ENCODE measurements at regions not wholly inside any gene's neighbourhood (a gene's known extent, or its start where the extent isn't known, plus 50 kb on each side); places are given as distances from the start of the nearest gene placed in this dataset.

DNA sequence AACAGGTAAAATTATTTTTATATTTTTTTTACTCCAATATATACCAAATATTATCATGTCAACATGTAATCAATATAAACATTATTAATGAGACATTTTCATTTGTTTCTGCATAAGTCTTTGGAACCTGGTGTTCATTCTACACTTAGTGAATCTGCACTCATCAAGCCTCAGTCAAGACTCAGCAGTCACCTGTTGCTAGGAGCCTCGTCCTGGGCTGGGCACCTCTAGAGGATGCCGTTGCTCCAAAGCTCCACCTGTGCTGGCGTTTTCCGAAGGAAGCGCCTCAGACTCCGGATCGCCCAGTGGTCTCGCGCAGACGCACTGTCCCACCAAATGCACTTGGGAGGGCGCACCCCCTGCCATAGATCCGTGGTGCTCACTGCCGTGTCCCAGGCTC is 604.7 kb upstream of the MKI67 start:
- DNase-seq, result no peak

DNA sequence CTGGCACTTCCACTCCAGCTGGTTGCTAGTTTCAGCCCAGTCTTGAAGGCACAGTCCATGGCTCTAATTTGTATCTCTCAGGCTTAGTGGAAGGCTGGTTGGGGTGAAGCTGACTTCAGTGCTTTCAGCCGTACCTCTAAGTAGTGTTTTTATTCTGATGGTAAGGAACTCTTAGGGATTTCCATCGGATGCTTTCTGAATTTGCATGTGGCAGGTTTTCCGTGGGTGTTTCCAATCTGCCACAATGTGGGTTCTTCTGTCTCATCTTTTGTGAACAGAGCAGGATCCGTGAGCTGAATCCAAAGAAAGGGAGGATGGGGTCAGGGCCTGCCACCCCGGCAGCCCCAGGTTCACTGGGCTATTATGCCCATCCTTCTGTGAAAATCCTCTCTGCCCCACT is 607.9 kb upstream of the MKI67 start:
- DNase-seq, result no peak

DNA sequence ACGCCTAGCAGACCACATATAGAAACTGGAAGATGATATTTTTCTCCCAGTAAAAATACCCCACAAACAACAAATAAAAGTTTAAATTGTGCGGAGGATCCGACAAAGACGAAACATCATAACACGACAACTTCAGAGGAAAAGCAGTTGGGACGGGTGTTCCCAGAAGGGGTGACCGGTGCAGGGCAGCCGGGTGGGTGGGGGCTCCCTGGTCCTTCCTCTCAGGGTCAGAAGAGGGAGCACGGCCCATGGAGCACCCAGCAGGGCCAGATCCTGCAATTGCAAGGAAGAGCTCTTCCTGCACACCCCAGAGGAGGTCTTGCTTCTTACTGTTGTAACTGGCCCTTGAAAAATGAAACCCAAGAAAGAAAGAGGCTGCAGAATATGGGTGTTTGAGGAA is 608.5 kb upstream of the MKI67 start:
- no peak for DNase-seq

DNA sequence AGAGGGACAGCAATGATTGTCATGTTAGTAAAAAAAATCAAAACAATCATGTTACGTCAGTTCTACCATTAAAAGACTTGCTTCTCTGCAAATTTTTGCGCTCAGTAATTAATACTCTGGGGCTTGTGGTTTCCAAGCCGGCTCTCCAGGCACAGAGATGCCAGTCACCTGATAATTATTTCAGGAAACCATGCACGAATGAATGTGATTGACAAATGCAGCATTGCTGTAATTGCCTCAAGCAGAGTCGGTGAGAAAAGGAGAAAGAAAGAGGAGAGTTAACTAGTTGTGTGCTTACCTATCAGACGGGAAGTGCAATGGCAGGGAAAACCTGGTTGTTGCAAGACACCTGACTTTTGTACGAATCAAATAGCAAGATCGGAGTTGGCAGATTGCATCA is 609.8 kb upstream of the MKI67 start:
- DNase-seq, result no peak

DNA sequence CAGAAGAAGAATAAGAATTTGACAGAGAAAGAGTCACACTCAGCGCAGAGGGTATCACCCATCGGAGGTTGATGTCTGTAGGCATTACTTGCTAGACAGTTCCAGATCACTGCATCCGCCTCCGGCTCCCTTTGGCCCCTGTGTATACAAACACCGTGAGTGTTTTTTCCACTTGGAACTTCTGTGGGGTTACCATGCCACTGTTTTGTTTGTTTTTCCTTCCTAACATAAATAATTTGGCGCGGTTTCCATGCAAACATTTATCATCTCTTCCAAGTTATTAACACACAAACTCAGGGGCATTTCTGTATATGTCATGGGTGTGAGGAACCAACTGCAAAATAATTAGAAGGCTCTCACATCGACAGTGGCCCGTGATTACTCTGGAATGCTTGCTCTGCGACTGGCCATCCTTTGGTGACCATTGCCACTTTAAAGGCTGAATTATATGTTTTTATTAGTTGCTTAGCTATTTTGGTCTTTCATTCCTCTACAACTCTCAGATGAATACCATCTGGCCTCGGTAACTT is 612.2 kb upstream of the MKI67 start:
- DNase-seq, result no peak

DNA sequence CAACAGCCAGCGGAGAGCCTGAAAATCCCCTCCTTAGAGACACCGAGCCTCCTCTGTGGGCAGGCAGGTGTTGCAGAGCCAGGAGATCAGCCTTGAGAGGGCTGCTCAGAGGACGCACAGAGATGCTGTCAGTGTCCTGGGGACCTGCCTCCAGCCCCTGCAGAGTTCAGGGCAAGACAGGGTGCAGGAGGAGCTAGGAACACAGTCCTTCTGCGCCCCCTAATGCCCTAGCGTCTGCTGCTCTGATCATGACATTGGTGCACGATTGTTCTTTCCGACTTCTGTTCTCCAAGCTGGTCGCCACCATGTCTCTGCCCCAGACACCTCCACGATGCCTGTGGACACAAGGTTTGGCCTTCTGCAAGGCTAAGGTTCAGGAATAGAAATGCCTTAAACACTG is 613.7 kb upstream of the MKI67 start:
- DNase-seq, result no peak

DNA sequence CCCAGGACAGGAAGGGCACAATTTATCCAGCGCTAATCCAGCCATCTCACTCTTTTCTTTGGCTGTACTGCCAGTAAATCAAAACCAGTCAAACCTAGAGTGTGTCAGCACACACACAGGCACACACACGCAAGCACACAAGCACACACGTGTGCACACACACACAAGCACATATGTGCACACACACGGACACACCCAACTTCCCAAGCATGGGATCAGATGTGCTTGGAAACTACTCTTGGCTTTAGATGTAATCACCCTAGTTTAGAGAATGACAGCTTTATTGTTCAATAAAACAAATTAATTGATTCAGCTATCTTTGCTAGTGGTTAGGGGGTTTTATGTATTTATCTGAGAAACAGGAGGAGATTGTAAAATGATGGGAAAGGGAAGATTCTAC is 615.0 kb upstream of the MKI67 start:
- no peak for DNase-seq

DNA sequence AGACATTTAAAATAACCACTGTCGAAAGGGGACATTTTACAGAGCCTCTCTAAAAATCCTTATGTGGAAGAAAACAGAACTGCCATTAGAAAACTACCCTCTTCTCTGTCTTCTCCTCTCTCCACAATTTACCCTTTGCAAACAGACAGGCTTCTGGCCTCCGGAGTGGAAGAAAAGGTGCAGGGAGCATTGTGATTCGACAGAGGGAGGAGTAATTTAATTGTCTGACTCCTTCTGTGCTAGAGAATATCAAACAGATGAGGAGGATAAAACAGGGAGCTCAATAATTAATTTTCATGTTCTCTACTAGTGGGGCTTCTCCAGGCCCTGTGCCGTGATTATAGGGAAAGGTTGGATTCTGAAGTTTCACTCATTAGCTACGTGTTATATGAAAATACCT is 615.5 kb upstream of the MKI67 start:
- no peak for DNase-seq

DNA sequence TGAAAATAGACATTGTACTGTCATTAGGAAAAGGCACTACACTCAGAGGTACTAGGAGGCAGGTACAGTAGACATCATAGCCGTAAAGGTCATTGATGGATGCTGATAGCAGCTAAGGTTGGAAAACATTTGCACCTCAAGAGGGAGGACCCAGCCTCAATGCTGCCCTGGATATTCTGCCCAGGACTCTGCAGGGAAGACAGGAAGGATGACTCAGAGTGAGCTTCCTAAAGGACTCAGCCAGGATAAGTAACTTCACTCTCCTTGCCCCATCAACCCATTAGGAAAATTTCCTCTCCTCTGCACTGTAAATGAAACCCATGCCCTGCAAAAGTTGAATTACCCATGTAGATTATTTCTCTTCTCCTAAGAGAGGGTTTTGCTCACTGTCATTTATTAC is 617.9 kb upstream of the MKI67 start:
- DNase-seq, result no peak

DNA sequence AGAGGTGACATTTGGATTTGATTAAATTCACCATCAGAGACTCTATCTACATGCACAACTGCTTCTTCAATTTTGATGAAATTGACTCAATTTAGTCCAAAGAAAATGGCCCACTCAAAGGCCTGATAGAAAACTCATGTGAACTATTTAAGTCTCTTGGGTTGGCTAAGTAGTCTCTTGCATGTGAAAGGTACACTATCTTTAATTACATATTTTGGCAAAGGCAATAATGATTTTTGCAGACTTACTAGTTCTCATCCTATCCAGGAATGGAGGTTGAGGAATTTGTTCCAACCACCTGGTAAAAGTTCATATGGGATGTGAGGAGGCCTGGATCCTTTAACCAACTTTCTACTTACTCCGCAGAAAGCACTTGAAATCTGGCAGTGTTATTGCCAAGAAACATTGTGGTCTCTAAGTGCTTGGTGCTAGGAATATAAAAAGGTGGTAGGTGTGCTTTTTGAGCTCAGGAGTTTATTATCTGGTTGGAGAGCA is 618.6 kb upstream of the MKI67 start:
- no peak for DNase-seq

DNA sequence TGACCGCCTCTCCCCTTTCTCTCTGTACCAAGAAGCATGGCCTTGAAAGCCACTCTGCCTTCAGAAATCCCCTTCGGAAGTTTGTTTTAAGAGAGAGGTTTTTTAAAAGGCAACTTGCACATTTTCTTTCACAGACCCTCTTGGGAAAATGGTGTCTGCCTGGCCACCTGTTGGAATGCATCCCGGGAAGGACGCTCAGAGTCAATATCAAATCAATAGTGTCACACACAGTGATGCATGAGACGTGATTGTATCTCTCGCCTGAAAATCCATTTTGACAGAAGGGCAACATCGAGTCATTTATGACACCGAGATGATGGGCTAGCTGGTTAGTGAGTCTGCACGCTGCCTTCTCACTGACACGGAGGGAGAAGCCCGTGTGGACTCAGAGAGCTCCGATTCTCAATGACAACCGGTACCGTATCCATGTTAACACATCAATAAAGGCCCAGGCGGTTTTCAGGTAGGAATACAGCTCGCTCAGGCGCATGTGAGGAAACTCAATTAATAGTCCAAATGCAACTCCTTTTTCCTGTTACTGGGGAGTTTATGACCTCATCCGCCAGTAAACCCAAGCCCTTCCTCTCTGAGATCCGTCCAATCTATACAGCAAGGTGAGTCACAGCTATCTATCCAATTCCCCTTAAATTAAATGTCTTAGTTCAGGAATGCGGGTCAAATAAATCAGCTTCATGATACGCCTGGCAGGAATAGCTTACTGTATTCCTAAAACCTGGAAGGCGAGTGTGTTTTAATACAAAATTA is 621.5 kb upstream of the MKI67 start:
- no peak for DNase-seq

DNA sequence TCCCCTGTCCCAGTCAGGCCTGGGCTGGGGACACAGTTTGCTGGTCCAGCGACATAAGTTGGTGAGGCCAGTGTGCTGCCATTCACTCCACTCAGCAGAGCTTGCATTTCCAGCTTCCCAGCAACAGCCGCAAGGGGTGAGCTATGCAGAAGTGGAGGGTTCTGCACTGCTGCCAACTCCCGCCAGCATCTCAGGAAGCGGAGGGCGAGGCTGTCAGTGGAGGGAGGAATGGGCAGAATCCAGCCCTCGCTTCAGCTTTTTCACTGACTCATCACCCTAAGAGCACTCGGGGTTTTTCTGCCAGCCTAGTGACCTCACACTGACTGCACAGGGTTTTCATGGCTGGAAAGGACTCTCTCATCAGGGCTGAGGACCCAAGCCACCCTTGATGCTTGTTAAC is 625.1 kb upstream of the MKI67 start:
- no peak for DNase-seq

DNA sequence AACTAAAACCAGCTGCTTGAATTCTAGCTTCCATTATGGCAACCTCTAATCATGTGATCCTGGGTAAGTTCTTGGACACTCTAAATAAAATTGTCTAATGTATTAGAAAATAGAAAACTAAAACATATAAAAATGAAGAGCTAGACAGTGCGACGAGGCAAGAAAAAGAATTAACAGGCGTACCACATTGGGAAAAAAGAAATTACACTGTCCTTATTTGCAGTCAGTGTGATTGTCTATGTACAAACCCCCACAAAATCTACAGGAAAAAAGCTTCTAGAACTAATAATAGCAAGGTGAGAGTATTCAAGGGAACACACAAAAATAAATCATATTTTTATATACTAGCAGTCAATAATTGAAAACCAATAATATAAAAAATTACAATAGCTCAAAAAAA is 625.6 kb upstream of the MKI67 start:
- no peak for DNase-seq

DNA sequence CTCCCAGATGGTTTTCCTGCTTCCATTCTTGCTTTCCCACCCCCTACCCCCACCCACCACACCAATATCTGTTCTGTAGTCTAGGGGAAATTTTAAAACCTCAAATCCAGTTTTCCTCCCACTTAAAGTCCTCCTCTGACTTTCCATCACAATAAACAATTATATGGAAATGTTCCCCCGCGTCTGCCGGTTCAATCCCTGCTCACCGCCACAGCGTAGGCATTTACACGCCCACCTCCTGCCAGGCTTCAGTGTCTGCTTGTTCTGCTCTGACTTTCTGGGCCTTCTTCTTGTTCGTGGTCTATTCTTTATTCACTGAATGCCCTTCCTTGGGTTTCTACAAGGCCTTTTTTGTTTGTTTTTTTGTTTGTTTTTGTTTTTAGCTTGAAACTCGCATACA is 633.0 kb upstream of the MKI67 start:
- no peak for DNase-seq

DNA sequence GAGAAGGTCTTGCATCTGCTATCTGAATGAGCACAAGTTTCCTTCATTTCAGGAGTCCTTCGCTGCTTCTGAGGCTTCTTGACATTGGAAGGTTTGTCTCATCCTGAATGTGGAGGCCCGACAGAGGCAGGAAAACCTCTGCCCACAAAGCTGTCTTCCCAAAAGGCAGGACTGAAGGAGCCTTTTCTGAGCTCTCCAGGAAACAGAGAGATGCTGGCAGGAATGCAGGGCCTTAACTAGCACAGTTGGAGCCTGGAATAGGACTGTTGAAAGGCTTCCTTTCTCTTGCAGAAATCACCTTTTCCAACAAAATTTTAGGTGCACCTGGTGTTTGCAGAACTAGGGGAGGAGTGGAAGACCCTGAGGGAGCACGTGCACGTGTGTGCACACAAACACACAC is 637.4 kb upstream of the MKI67 start:
- no peak for DNase-seq

DNA sequence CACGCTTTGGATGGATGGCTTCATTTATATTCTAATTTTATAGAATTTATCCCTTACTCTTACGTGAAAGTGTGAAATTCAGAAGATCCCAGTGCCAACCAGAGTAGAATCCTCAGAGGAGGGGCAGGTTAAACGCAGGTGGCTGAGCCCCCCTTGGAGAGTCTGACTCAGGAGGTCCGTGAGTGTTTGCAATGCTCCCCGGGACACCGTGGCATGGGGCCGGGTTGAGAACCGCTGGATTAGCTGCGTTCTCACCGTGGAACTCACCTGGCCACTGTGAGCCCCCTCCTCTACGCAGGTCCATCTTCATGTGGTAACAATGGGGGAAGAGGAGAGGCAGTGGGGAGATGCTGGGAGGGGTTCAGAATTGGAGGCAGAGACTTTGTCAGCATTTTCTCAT is 638.0 kb upstream of the MKI67 start:
- DNase-seq, result no peak

DNA sequence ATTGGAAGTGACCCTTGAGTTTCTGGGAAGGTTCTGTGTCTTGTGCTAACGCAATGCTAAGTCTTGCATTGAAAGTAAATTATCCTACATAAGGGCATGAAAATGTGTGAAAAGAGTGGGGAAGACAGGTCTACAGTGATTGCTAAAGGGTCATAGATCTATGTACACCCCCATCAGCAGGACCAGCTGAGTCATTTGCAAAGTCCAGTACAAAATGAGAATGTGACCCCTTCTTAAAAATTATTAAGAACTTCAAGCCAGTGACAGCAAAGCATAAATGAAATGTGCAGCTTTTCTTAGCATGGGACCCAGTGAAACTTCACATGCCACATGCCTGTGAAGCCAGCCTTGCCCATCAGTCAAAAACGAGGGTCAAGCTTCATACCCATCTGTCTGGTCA is 640.7 kb upstream of the MKI67 start:
- DNase-seq, result no peak

DNA sequence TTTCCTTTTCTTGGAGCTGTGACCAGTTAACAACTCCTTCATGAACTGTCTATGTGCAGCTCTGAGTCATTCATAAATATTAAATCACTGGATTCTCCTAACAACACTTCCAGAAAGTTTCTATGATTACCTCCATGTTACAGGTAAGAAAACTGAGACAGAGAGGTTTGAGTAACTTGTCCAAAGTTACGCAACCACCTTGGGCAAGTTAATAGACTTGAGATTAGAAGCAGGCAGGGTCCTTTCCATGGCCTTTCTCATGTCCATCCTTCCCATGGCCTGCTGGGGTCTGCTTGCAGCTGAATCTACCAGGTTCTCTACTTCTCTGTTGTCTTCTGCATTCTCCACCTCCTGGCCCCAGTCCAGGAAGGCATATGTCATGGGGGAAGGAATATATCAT is 648.8 kb upstream of the MKI67 start:
- no peak for DNase-seq

DNA sequence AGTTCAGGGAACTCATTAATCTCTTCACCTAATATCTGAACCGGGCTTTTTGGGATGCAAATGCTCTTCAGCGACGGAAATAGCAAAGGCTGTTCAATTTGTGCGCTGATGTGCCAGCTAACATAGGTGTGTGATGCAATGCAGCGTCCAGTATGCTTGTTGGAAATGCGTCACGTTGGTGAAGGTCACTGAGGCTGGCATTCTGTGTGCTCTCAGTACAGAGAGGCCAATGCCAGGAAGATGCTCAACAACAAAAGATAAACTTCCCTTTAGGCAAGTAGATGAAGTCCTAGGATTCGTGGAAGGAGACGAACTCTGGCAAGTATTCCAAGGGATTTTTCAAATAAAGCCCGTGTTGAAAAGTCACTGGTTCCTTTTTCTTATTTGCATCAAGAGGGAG is 649.5 kb upstream of the MKI67 start:
- DNase-seq, result no peak

DNA sequence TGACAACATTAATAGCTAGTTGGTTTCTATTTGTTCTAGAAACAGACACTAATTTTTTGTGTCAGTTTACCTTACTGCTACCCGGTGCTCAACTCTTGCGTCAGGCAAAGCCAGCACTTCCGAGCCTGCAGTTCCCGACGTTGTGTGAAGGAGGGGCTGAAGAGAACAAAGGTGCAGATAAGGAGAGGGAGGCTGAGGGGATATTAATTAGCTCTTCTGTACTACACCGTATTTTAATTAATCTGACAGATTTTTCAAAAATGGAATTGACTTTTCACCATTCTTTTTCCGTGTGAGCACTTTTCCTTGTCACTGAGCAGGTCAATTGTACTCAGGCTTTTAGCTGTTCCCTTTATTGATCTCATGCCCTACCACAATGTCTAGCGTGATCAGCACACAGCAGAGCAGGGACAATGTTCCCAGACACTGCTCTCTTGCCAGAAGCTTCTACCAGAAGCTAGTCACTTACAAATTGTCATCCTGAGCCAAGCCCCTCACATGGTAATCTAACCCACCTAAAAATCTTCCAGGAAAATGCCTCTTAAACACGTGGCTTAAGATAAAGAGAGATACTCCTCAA is 650.5 kb upstream of the MKI67 start:
- DNase-seq, result no peak

DNA sequence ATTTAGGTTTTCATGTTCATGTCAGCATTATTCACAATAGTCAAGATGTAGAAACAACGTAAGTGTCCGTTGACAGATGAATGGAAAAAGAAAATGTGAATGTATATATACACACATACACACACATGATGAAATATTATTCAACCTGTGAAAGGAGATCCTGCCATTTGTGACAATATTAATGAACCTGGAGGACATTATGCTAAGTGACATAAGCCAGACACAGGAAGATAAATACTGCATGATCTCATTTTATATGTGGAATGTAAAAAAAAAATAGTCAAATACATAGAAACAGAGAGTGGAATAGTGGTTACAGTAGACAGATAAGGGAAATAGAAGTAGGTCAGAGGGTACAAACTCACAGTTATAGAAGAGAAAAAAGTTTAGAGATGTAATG is 651.1 kb upstream of the MKI67 start:
- DNase-seq, result no peak

DNA sequence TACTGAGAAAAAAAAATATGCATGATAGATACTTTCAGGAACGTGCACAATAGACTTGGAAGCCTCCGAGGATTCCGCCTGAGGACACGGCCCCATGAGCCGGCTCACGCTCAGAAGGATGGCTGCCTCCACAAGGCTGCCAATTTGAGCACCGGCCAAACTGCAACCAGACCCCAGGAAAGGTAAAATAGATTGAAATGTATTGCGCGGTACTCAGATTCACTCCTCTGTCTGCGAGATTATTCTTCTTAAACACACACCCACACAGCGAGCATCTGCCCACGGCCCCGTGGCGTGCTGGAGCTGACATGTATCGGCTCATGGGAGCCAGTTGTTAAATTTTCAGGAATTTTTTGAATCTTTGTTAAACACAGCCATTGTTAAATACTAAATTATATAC is 653.2 kb upstream of the MKI67 start:
- no peak for DNase-seq

DNA sequence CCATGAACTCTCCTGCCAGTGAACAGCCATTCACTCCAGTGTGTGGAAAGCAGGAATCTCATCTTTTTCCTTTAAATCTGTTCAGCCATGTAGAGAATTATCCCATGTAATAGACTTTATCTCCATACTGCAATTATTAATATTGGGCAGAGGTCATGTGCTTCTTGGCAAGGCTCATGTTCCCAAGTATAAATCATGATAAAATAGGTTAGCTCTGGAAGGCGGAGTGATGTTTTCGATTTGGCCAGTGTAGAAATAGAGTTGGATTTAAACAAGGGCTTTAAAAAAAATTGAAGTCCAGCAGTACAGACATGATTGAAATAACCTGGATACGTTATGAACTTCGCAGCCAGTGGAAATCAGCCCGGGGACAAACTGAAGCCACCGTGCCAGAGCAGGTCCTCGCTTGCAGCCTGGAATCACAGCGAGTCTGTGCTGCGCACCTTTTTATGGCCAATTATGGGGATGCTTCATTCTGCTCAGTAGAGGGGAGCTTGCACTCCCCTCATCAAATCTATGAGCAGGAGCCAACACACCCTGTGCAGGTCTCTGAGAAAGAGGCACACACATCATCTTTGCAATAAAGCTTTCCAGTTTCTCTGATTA is 654.0 kb upstream of the MKI67 start:
- DNase-seq, result no peak

DNA sequence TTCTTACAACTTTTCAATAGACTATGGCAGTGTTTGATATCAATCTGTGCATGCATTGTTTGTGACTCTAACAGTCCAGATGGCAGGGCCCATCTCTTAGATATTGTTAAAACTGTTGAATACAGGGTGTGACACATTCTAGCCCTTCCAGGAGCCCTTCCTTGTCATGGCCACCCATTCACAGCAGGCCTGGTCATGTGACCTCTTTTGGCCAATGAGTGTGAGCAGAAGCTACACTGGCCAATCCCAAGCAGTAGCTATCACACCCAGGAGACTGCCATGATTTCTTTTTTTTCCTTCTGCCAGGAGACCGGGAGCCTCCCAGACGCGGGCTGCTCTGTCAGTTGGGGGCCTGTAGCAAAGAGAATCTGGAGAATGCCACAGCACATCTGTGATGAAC is 655.4 kb upstream of the MKI67 start:
- DNase-seq, result no peak

Data from DMS79 (cell line).